Stimulated activated CD4-positive, alpha-beta T cell treated with anti-CD3 and anti-CD28 coated beads, Interleukin-4, amount 100 ng/mL, for 24 hours (primary cell): ENCODE measurements at regions not wholly inside any gene's neighbourhood (a gene's known extent, or its start where the extent isn't known, plus 50 kb on each side); places are given as distances from the start of the nearest gene placed in this dataset.
"Not testable (repeated sequence)": the region's sequence is repeated elsewhere in the genome, so short reads cannot be mapped to it uniquely, and the experiment has no call there.

Source experiments
- DNase-seq: peaks from one replicate; pipeline ENCODE4 v3.0.0-alpha.2; 2020

- no peak for DNase-seq
Measured at GRCh38 chr20:57813509-57814269, 103.9 kb upstream of the PMEPA1 start.

- not testable (repeated sequence) for DNase-seq
Measured at GRCh38 chr20:57812632-57813031, 102.8 kb upstream of the PMEPA1 start.

GRCh38 chr20:57811374-57812020 lies 101.7 kb upstream of the PMEPA1 start:
- no peak for DNase-seq

GRCh38 chr20:57810511-57811373 lies 100.9 kb upstream of the PMEPA1 start:
- no peak for DNase-seq

GRCh38 chr20:57809661-57810172 lies 99.9 kb upstream of the PMEPA1 start:
- no peak for DNase-seq

- DNase-seq = no peak
Measured at GRCh38 chr20:57809149-57809548, 99.3 kb upstream of the PMEPA1 start.

GRCh38 chr20:57808264-57809070 lies 98.7 kb upstream of the PMEPA1 start:
- DNase-seq = no peak

GRCh38 chr20:57807401-57808263 lies 97.8 kb upstream of the PMEPA1 start:
- no peak for DNase-seq

GRCh38 chr20:57806975-57807374 lies 97.2 kb upstream of the PMEPA1 start:
- no peak for DNase-seq

- DNase-seq = no peak
Measured at GRCh38 chr20:57806476-57806875, 96.7 kb upstream of the PMEPA1 start.

GRCh38 chr20:57805747-57806146 lies 95.9 kb upstream of the PMEPA1 start:
- no peak for DNase-seq

- no peak for DNase-seq
Measured at GRCh38 chr20:57804470-57805250, 94.8 kb upstream of the PMEPA1 start.

GRCh38 chr20:57803508-57804005 lies 93.7 kb upstream of the PMEPA1 start:
- DNase-seq = no peak

- DNase-seq = no peak
Measured at GRCh38 chr20:57802765-57803507, 93.1 kb upstream of the PMEPA1 start.

GRCh38 chr20:57801581-57801980 lies 91.8 kb upstream of the PMEPA1 start:
- DNase-seq = no peak

- no peak for DNase-seq
Measured at GRCh38 chr20:57800791-57801430, 91.1 kb upstream of the PMEPA1 start.

GRCh38 chr20:57797401-57797800 lies 87.6 kb upstream of the PMEPA1 start:
- DNase-seq = no peak

- DNase-seq = no peak
Measured at GRCh38 chr20:57795977-57796560, 86.3 kb upstream of the PMEPA1 start.

GRCh38 chr20:57795342-57795697 lies 85.5 kb upstream of the PMEPA1 start:
- no peak for DNase-seq
